ENCODE measurements at regions not wholly inside any gene's neighbourhood (a gene's known extent, or its start where the extent isn't known, plus 50 kb on each side); places are given as distances from the start of the nearest gene placed in this dataset.

DNA sequence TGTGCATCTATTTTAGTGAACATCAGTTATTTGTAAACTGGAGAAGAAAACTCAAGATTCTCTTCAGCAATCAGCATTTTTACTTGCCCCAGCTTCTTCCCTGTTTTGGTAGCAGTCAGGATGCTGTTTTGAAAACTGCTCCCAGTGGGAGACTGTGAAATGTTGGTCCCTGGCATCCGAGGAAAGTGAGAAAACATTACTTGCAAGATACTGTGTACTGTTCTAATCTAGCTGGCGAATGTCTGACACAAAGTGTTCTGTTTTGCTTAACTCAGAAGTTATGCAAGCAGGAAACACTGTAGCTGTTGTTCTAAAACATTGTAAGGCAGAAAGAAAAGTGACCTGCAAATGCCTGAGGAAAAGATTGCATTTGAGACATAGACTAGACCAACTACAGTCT is 171.8 kb upstream of the POM121L12 start:
- TF ChIP-seq, protein P1, sequence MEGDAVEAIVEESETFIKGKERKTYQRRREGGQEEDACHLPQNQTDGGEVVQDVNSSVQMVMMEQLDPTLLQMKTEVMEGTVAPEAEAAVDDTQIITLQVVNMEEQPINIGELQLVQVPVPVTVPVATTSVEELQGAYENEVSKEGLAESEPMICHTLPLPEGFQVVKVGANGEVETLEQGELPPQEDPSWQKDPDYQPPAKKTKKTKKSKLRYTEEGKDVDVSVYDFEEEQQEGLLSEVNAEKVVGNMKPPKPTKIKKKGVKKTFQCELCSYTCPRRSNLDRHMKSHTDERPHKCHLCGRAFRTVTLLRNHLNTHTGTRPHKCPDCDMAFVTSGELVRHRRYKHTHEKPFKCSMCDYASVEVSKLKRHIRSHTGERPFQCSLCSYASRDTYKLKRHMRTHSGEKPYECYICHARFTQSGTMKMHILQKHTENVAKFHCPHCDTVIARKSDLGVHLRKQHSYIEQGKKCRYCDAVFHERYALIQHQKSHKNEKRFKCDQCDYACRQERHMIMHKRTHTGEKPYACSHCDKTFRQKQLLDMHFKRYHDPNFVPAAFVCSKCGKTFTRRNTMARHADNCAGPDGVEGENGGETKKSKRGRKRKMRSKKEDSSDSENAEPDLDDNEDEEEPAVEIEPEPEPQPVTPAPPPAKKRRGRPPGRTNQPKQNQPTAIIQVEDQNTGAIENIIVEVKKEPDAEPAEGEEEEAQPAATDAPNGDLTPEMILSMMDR (IDR thresholded peaks at IDR 0.05; ENCODE audit: control extremely low read depth, extremely low read depth, low read depth, missing control alignments), result no peak
- POLR2A ChIA-PET, result no interaction called here
- CTCF ChIA-PET, result no interaction called here
- no peak for DNase-seq (ENCODE audit: extremely low spot score)

DNA sequence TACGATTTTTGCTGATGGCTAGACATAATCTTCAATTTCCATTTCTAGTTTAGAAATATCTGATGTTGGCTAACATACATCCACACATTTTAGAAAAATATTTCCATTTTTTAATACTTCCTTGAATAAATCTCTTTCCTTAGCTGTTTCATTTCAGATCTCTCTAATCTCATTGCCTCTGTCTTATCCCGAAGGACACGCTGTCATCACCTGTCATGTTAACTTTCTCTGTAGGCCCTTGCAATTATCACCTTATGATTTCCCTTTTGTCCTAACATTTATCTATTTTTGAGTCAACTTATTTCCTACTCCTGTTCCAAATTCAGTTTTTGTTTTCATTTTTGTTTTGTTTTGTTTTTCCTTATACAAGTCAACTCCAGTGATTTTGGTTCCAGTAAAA is 173.1 kb upstream of the POM121L12 start:
- TF ChIP-seq, protein P1 (IDR thresholded peaks at IDR 0.05; ENCODE audit: control extremely low read depth, extremely low read depth, low read depth, missing control alignments), result no peak
- POLR2A ChIA-PET, result no interaction called here
- DNase-seq (ENCODE audit: extremely low spot score), result no peak
- CTCF ChIA-PET, result no interaction called here

DNA sequence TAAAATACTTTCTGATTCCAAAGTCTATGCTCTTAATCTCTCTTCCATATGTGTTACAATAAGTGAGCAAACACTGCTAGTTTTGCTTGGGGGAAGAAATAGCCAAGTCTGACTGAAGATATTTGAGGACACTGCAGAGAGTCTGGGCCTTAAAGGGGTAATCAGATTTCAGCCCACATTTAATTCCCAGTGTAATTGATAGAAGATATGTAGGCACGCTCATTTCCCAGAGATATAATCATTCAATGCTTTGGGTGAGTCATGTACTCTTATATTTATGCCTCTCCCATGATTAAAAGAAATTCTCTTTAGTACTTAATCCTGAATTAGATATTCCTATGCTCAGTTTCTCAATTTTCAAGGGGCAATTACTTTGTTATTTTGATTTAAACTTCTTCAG is 178.1 kb upstream of the POM121L12 start:
- POLR2A ChIA-PET, result no interaction called here
- no peak for DNase-seq (ENCODE audit: extremely low spot score)
- CTCF ChIA-PET, result no interaction called here
- TF ChIP-seq, protein P1 (IDR thresholded peaks at IDR 0.05; ENCODE audit: control extremely low read depth, extremely low read depth, low read depth, missing control alignments), result no peak

DNA sequence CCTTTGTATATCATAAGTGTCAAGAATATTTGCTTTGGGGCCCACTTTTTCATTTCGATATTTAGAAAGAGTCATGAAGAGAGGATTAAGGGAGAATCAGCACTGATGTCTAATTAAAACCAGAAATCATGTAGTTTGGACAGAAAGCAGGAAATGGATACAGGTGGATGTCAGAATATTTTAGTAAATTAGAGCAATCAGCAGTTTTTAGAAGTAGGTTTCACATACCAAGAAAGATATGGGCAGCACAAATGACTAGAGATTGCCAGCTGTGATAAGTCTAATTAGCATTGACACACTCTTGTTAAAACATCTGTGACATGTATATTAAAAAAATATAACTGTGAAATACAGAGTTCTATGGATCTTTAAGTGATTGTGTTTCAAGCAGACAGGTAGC is 180.8 kb upstream of the POM121L12 start:
- ChIA-PET POLR2A (no interaction called here), CTCF (no interaction called here)
- TF ChIP-seq, protein P1 (IDR thresholded peaks at IDR 0.05; ENCODE audit: control extremely low read depth, extremely low read depth, low read depth, missing control alignments), result no peak
- no peak for DNase-seq (ENCODE audit: extremely low spot score)

DNA sequence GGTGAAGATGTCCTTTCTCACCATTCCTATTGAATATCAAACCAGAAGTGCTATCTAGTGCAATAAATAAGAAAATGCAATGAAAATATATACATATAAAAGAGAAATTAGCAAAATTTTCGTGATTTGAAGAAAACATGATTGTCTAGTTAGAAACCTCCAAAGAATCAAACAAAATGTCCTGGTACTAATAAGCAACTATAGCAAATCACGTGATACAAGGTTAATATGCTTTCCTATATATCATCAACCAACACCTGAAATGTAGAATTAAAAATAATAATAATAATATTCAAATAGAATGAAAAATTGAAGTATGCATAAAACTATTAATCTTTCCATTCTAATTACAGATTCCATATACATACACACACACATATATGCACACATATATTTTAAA is 183.9 kb upstream of the POM121L12 start:
- TF ChIP-seq, protein P1 (IDR thresholded peaks at IDR 0.05; ENCODE audit: control extremely low read depth, extremely low read depth, low read depth, missing control alignments), result no peak
- CTCF ChIA-PET, result no interaction called here
- POLR2A ChIA-PET, result no interaction called here
- no peak for DNase-seq (ENCODE audit: extremely low spot score)

DNA sequence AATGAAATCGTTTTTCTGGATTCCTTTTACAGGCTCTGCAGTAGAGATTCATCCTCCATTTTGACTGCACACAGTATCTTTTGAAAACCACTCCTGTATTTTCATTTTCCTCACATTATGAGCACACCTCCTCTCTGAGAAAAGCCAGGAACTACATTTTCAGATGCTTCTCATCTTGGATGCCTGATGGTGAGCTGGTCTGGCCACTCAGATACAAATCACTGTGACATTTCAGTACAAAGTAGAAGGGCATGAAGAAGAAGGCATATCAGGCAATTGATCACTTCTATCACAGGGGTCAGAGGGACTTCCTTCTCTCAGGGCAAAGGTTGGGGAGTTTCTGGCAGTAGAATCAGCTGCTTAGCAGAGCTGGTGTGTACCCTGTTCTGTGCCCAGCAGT is 192.0 kb upstream of the POM121L12 start:
- ChIA-PET CTCF (no interaction called here), POLR2A (no interaction called here)
- DNase-seq (ENCODE audit: extremely low spot score), result no peak
- TF ChIP-seq, protein P1 (IDR thresholded peaks at IDR 0.05; ENCODE audit: control extremely low read depth, extremely low read depth, low read depth, missing control alignments), result no peak
